ENCODE measurements at regions not wholly inside any gene's neighbourhood (a gene's known extent, or its start where the extent isn't known, plus 50 kb on each side); places are given as distances from the start of the nearest gene placed in this dataset.

DNA sequence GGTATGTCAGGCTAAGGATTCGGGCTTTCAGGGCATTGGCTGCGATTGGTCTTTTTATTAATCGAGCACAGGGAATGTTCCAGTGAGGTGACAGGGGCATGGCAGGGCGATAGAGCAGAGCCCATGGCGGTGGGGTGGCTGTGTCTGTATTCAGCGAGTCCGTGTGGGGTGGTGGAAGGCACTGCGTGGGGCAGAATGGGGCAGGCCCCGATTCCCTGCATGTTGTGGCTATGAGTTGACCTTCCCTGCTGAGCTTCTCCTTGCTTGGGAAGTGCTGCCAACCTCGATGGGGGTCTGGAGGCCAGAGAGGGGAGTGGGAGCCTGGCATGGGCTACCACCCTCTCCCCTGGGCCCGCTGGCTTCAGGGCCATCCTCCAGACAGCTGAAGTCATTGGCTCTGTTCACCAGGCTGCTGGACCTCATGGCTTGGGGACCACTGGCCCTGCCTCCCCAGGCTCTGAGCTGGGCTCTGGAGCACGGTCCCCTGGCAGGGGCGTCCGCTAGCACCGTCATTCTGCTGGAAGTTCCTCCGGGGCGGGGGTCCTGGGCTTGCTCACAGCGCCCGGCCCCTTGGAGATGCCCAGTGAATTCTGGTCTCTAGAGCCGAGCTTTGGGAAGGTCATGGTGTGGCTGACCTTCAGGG, 92.1 kb downstream of the NPIPB11 start:
- no peak overlapping the region for H3K27ac ChIP-seq (ENCODE audit: low read length)
- H3K9me2 ChIP-seq (ENCODE audit: insufficient read depth, low read length) = no peaks in the 10 kb centered on the region
- H3K79me2 ChIP-seq (replicated peaks; ENCODE audit: insufficient read depth, low read length) = no peaks in the 10 kb centered on the region
- H3K9ac ChIP-seq (ENCODE audit: low read length) = no peak overlapping the region
- H3K4me3 ChIP-seq (ENCODE audit: low read length) = no peak overlapping the region
- H3K36me3 ChIP-seq (ENCODE audit: insufficient read depth, low read length) = no peaks in the 10 kb centered on the region
- H2AFZ ChIP-seq (ENCODE audit: low read depth, low read length) = no peak overlapping the region
- no peaks in the 10 kb centered on the region for H4K20me1 ChIP-seq (ENCODE audit: insufficient read depth)
- no peak overlapping the region for H3K4me2 ChIP-seq (ENCODE audit: low read length)
- H3K27me3 ChIP-seq (ENCODE audit: insufficient read depth, low read depth, low read length) = no peaks in the 10 kb centered on the region
- TF ChIP-seq, protein P1, sequence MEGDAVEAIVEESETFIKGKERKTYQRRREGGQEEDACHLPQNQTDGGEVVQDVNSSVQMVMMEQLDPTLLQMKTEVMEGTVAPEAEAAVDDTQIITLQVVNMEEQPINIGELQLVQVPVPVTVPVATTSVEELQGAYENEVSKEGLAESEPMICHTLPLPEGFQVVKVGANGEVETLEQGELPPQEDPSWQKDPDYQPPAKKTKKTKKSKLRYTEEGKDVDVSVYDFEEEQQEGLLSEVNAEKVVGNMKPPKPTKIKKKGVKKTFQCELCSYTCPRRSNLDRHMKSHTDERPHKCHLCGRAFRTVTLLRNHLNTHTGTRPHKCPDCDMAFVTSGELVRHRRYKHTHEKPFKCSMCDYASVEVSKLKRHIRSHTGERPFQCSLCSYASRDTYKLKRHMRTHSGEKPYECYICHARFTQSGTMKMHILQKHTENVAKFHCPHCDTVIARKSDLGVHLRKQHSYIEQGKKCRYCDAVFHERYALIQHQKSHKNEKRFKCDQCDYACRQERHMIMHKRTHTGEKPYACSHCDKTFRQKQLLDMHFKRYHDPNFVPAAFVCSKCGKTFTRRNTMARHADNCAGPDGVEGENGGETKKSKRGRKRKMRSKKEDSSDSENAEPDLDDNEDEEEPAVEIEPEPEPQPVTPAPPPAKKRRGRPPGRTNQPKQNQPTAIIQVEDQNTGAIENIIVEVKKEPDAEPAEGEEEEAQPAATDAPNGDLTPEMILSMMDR (IDR thresholded peaks at IDR 0.05; ENCODE audit: poor library complexity, severe bottlenecking) = no peak
- TF ChIP-seq EZH2 (IDR thresholded peaks at IDR 0.05; ENCODE audit: borderline replicate concordance, insufficient read depth, low read length, poor library complexity, severe bottlenecking) = no peak
- no peaks in the 10 kb centered on the region for H3K9me3 ChIP-seq (ENCODE audit: low read length)
- H3F3A ChIP-seq (ENCODE audit: insufficient read depth, low read length, poor library complexity, severe bottlenecking) = no peaks in the 10 kb centered on the region

DNA sequence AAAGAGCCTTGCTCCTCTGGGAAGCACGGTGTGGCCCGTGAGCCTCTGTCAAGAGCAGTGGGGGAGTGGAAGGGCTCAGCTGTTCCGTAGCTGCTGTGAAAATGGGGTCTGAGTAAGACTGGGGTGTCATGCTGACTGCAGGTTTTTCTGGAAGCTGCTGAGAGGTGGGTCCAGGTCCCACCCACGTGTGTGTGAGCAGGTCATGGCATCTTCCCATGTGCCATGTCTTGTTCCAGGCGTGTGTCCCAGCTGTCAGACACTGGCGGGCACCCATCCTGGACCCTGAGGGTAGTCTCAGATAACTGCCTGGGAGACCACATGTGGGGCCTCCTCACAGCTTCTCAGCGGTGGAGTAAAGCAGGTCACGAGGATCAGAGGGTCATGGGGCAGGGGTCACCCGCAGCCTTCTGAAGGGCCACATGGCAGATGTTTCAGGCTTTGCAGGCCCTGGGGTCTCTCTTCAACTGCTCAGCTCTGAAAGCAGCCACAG, 92.9 kb downstream of the NPIPB11 start:
- H3K27me3 ChIP-seq (ENCODE audit: insufficient read depth, low read depth, low read length) = no peaks in the 10 kb centered on the region
- no peaks in the 10 kb centered on the region for H3K79me2 ChIP-seq (replicated peaks; ENCODE audit: insufficient read depth, low read length)
- H3F3A ChIP-seq (ENCODE audit: insufficient read depth, low read length, poor library complexity, severe bottlenecking) = no peaks in the 10 kb centered on the region
- no peak overlapping the region for H3K4me2 ChIP-seq (ENCODE audit: low read length)
- H2AFZ ChIP-seq (ENCODE audit: low read depth, low read length) = no peak overlapping the region
- no peak overlapping the region for H3K4me3 ChIP-seq (ENCODE audit: low read length)
- no peaks in the 10 kb centered on the region for H3K9me2 ChIP-seq (ENCODE audit: insufficient read depth, low read length)
- no peaks in the 10 kb centered on the region for H3K9me3 ChIP-seq (ENCODE audit: low read length)
- no peaks in the 10 kb centered on the region for H3K36me3 ChIP-seq (ENCODE audit: insufficient read depth, low read length)
- no peaks in the 10 kb centered on the region for H4K20me1 ChIP-seq (ENCODE audit: insufficient read depth)
- TF ChIP-seq TAF1 (IDR thresholded peaks at IDR 0.05; ENCODE audit: low read depth) = no peak
- no peak for TF ChIP-seq POLR2AphosphoS5 (IDR thresholded peaks at IDR 0.05)
- no peak for TF ChIP-seq EP300 (conservative IDR thresholded peaks at IDR 0.05; ENCODE audit: poor library complexity, severe bottlenecking)
- TF ChIP-seq EZH2 (IDR thresholded peaks at IDR 0.05; ENCODE audit: borderline replicate concordance, insufficient read depth, low read length, poor library complexity, severe bottlenecking) = no peak
- TF ChIP-seq MXI1 (conservative IDR thresholded peaks at IDR 0.05; ENCODE audit: poor library complexity, severe bottlenecking) = no peak
- TF ChIP-seq, protein P2, sequence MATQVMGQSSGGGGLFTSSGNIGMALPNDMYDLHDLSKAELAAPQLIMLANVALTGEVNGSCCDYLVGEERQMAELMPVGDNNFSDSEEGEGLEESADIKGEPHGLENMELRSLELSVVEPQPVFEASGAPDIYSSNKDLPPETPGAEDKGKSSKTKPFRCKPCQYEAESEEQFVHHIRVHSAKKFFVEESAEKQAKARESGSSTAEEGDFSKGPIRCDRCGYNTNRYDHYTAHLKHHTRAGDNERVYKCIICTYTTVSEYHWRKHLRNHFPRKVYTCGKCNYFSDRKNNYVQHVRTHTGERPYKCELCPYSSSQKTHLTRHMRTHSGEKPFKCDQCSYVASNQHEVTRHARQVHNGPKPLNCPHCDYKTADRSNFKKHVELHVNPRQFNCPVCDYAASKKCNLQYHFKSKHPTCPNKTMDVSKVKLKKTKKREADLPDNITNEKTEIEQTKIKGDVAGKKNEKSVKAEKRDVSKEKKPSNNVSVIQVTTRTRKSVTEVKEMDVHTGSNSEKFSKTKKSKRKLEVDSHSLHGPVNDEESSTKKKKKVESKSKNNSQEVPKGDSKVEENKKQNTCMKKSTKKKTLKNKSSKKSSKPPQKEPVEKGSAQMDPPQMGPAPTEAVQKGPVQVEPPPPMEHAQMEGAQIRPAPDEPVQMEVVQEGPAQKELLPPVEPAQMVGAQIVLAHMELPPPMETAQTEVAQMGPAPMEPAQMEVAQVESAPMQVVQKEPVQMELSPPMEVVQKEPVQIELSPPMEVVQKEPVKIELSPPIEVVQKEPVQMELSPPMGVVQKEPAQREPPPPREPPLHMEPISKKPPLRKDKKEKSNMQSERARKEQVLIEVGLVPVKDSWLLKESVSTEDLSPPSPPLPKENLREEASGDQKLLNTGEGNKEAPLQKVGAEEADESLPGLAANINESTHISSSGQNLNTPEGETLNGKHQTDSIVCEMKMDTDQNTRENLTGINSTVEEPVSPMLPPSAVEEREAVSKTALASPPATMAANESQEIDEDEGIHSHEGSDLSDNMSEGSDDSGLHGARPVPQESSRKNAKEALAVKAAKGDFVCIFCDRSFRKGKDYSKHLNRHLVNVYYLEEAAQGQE (IDR thresholded peaks at IDR 0.05; ENCODE audit: borderline replicate concordance) = no peak
- no peak for TF ChIP-seq SMC3 (conservative IDR thresholded peaks at IDR 0.05; ENCODE audit: poor library complexity)
- TF ChIP-seq, protein P1 (IDR thresholded peaks at IDR 0.05; ENCODE audit: poor library complexity, severe bottlenecking) = no peak
- no peak for TF ChIP-seq RAD21 (conservative IDR thresholded peaks at IDR 0.05)
- no peak overlapping the region for H3K27ac ChIP-seq (ENCODE audit: low read length)
- H3K9ac ChIP-seq (ENCODE audit: low read length) = no peak overlapping the region
